ENCODE measurements at regions not wholly inside any gene's neighbourhood (a gene's known extent, or its start where the extent isn't known, plus 50 kb on each side); places are given as distances from the start of the nearest gene placed in this dataset.

- peaks cover 9% of the 10 kb centered on the region for H3K9me3 Mint-ChIP-seq
- DNase-seq (ENCODE audit: extremely low spot score, unreplicated experiment): peak; percentile 67
- H3K4me3 Mint-ChIP-seq: no peak overlapping the region
- no peaks in the 10 kb centered on the region for H3K36me3 Mint-ChIP-seq
- H3K4me1 Mint-ChIP-seq (ENCODE audit: unreplicated experiment): no peaks in the 10 kb centered on the region
- peaks cover 14% of the 10 kb centered on the region for H3K27me3 Mint-ChIP-seq
- no peak overlapping the region for H3K27ac Mint-ChIP-seq
- peak; percentile 91 for TF ChIP-seq CTCF (conservative IDR thresholded peaks at IDR 0.05)
Measured at GRCh38 chr15:31489801-31490646, 163.4 kb downstream of the KLF13 start.

GRCh38 chr15:31494786-31495185 is 168.2 kb downstream of the KLF13 start:
- Mint-ChIP-seq H3K27me3 (no peaks in the 10 kb centered on the region), H3K9me3 (peaks cover 9% of the 10 kb centered on the region), H3K4me3 (no peak overlapping the region), H3K27ac (no peak overlapping the region), H3K4me1 (ENCODE audit: unreplicated experiment) (no peaks in the 10 kb centered on the region), H3K36me3 (no peaks in the 10 kb centered on the region)
- TF ChIP-seq CTCF (conservative IDR thresholded peaks at IDR 0.05): no peak
- DNase-seq (ENCODE audit: extremely low spot score, unreplicated experiment): peak; percentile 57

- Mint-ChIP-seq H3K4me3 (no peak overlapping the region), H3K27ac (no peak overlapping the region), H3K27me3 (no peaks in the 10 kb centered on the region), H3K9me3 (peaks cover 9% of the 10 kb centered on the region), H3K4me1 (ENCODE audit: unreplicated experiment) (peaks cover under 1% of the 10 kb centered on the region), H3K36me3 (no peaks in the 10 kb centered on the region)
- no peak for TF ChIP-seq CTCF (conservative IDR thresholded peaks at IDR 0.05)
- DNase-seq (ENCODE audit: extremely low spot score, unreplicated experiment): no peak
Measured at GRCh38 chr15:31495281-31495680, 168.6 kb downstream of the KLF13 start.

DNA sequence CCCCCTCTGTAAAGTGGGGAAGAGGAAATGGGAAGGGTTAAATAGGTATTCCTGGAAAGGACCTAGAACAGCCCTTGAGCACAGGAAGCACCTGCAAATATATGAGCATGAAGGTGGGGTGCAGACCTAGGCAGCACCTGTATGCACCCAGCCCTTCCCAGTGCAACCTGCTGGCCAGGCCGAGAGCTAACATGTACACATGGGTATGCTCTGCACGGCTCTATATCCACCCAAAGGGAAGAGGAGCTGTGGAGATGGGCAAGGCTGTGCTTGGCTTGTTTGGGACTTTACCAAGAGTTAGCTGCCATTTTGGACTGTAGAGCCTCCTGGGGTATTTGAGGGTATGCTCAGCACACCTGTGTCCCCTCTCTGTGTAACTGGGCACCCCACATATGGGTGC is 171.2 kb downstream of the KLF13 start:
- DNase-seq (ENCODE audit: extremely low spot score, unreplicated experiment): peak; percentile 51
- no peak for TF ChIP-seq CTCF (conservative IDR thresholded peaks at IDR 0.05)
- Mint-ChIP-seq H3K9me3 (no peaks in the 10 kb centered on the region), H3K36me3 (no peaks in the 10 kb centered on the region), H3K4me3 (no peak overlapping the region), H3K27me3 (no peaks in the 10 kb centered on the region), H3K4me1 (ENCODE audit: unreplicated experiment) (peaks cover 7% of the 10 kb centered on the region), H3K27ac (no peak overlapping the region)

GRCh38 chr15:31498329-31498728 is 171.7 kb downstream of the KLF13 start:
- H3K9me3 Mint-ChIP-seq: no peaks in the 10 kb centered on the region
- H3K27me3 Mint-ChIP-seq: no peaks in the 10 kb centered on the region
- no peaks in the 10 kb centered on the region for H3K36me3 Mint-ChIP-seq
- peaks cover 7% of the 10 kb centered on the region for H3K4me1 Mint-ChIP-seq (ENCODE audit: unreplicated experiment)
- H3K4me3 Mint-ChIP-seq: no peak overlapping the region
- no peak for DNase-seq (ENCODE audit: extremely low spot score, unreplicated experiment)
- TF ChIP-seq CTCF (conservative IDR thresholded peaks at IDR 0.05): peak; percentile 16
- H3K27ac Mint-ChIP-seq: no peak overlapping the region

All from type B pancreatic cell (in vitro differentiated cells).